Erythroblast (primary cell): ENCODE measurements at regions not wholly inside any gene's neighbourhood (a gene's known extent, or its start where the extent isn't known, plus 50 kb on each side); places are given as distances from the start of the nearest gene placed in this dataset.

ENCODE experiments used
- GATA1 ChIP-seq: IDR thresholded peaks from 2 replicates; pipeline ENCODE4 v1.6.1; 2011; ENCODE audit warnings: low read depth, mild to moderate bottlenecking, control low read depth, low read length, moderate library complexity
- POLR2A ChIP-seq: IDR thresholded peaks from 2 replicates; pipeline ENCODE4 v1.6.1; 2011; ENCODE audit warnings: mild to moderate bottlenecking, low read length

GRCh38 chr10:113236998-113237397, 287.0 kb downstream of the TCF7L2 start:
- TF ChIP-seq POLR2A (no peak), GATA1 (no peak)
